SW480 (cell line): ENCODE measurements at regions not wholly inside any gene's neighbourhood (a gene's known extent, or its start where the extent isn't known, plus 50 kb on each side); places are given as distances from the start of the nearest gene placed in this dataset.

Experiments used
- DNase-seq: peaks from one replicate; pipeline ENCODE4 v3.0.0-alpha.2; 2016; ENCODE audit warnings: low spot score

DNA sequence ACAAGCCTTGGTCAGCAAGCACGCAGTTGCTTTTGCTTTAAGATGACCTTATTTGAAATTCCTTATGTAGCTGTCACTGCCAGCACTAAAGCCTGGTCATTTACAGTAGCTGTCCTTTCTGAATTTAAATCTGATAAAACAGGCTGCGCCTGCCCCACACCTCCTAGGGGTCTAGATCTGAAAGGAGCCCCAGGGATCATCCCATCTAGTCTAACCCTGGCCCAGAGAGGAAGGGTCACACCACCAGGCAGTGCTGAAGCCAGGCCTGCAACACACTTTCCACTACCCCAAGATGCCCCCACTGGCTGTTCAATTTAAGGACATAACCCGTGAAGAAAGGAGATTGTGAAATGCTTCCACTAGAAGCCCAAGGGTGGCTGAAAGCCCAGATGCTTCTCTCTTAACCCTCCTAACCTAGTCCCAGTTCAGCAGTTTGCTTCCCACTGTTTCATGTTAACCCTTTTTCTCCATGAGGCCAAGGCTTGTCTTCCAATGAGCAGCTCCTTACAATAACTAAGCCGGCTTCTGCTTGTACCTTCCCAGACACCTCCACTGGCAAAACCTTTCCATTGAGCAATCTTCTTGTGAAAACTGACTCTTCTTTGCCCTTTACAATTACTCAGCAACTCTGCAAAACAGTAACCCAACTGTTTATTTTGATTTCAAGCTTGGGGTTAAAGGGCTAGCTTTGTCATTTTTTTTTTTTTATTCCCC, 198.9 kb upstream of the LPP start:
- no peak for DNase-seq

DNA sequence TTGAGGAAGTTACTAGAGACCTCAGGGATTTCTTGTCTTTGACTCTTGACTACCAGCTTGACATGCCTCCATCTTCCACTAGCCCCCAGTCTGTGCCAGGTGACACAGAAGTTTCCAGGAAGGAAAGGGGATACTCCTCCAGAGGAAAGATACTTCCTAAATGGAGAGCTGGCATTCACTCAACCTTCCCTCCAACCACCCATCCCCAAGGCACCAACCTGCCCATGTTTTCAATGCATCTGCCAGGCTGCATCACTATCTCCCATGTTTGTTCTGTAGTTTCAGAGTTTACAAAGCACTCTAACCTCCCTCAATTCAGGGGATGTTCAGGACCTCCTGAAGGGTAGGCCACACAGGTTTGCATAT, 198.4 kb upstream of the LPP start:
- no peak for DNase-seq

DNA sequence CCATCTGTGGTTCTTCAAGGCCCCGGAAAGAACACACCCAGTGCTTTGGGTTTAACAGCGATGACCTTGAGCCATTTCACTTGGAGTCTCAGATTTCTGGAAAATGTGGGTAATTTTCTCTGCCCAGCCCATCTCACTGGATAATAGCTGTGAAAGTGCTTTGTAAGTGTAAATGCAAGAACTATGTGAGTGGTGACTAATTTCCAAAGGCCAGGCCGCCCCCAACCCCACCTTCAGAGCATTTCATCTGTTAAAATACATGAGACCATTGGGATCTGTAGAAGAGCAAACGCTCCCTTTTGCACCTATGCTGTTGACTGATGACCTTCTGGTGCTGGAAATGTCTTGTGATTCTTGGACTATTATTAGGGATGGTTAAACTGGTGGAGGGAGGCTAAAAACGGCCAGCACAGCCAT, 196.8 kb upstream of the LPP start:
- no peak for DNase-seq

GRCh38 chr3:187957582-187957981, 196.4 kb upstream of the LPP start:
- DNase-seq: no peak

GRCh38 chr3:187958432-187959003, 195.4 kb upstream of the LPP start:
- no peak for DNase-seq

DNA sequence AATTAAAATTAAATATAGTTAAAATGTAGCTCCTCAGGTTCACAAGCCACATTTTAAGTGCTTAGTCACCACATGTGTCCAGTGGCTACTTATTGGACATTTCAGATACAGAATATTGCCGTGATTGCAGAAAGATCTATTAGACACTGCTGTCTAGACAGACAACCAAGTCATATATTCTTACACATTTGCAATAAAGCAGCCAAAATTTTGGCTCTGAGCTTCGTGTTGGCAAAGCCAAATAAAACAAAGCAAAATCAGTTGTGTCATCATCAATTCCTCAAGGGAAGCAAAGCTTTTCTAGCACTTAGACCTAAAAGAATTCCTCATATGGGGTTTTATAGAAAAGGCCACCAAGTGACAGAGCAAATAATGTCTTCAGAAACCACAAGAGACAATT, 193.1 kb upstream of the LPP start:
- DNase-seq: no peak

- no peak for DNase-seq
Observed at GRCh38 chr3:187961366-187961765, 192.6 kb upstream of the LPP start.

- DNase-seq: no peak
Observed at GRCh38 chr3:187963003-187963676, 190.8 kb upstream of the LPP start.

GRCh38 chr3:187963677-187964385, 190.1 kb upstream of the LPP start:
- DNase-seq: no peak

DNA sequence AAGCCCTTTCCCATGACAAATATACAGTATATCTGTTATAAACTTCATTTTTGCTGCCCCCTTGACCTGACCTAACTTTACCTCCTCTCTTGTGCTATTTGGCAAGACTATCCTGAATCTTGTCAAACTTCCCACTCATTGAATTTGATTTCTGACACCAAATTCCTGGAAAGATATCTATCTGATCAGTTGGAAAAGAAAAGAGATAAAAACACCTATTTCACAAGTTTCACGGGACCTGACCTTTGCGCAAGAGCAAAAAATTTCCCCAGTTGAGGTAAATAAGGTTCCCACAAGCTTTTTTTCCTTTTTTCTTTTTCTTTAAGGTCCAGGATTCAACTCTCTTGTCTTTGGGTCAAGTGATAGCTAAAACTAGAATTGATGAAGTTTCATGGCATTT, 189.2 kb upstream of the LPP start:
- no peak for DNase-seq

DNA sequence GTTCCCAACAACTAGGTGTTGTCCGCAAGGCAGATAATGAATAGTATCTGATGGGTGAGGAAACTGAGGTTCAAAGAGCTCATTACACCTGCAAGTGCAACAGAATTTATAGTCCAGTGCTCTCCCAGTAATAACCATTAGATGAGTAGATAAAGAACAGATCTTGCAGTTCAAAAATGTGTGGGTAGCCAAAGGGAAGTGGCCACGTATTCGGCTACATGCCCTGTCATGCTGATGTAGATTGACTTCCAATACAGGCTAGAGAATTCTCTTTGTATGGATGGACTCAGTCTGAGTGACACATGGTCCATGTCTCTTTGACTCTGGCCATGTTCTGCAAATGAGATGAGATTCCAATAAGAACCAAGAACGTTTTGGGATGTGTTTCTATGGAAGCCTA, 187.9 kb upstream of the LPP start:
- DNase-seq: no peak

DNA sequence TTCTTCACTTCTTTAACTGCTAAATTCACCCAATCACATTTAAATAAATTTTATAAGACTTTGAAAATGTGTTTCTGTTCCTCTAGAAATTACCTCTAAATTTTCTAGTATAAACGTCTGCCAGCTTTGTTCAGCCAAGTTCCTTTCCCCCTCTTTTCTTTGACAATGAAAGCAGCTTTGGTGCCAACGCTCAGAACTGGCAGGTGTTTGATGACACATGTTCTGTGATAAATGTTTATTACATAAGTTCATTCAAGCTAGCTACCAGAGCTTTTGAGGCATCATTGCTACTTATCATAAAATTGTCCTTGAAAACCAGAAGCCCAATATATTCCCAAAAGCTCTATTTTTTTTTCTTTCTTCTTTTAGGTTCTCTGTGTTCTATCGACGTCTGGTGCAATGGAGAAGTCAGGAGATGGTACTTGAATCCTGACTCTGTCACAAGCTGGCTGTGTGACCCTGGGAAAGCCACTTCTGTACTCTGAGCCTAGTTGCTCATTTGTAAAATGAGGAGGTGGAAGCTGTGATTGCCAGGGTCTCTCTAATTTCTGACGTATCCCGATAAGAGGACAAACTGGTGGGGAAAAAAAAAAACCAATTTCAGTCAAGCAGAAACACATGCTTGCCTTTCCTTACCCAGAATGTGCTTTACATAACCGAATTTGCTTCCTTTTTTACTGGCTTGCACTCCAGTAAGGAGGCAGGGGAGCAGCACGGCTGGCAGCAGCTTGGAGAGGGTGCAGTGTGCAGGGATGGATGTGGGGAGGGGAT, 187.1 kb upstream of the LPP start:
- no peak for DNase-seq

- no peak for DNase-seq
Observed at GRCh38 chr3:187967993-187968392, 186.0 kb upstream of the LPP start.

DNA sequence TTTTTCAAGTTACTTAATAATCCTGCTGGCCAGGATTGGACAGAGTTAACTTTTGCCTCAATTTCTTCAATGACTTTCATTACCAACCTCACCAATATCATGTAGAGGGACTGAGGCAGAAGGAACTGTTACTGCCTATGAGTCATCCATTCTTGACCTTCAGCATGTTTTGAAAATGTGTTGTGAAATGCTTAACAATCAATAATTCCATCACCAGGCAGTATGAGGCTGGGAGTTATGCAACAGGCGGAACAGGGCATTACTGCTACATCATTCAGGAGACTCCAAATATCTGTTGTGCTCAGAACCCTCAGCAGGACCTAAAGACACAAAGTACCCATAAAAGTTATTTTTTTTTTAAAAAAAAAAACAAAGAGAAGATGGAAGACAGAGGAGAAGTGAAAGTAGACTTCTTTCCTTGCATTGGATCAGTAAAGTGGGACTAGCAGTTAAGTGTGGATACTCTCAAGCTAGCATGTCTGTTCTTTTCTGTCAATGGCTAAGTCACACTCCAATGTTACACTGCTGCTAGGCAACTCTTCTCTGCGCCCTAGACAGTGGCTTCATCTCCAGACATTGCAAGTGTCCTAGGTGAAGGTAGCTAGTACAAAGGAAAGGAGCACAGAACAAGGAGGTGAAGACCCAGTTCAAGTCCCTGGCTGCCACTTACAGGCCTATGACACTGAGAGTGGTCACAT, 184.9 kb upstream of the LPP start:
- DNase-seq: no peak

GRCh38 chr3:187969581-187969950, 184.4 kb upstream of the LPP start:
- DNase-seq: no peak

- no peak for DNase-seq
Observed at GRCh38 chr3:187970106-187970505, 183.9 kb upstream of the LPP start.

DNA sequence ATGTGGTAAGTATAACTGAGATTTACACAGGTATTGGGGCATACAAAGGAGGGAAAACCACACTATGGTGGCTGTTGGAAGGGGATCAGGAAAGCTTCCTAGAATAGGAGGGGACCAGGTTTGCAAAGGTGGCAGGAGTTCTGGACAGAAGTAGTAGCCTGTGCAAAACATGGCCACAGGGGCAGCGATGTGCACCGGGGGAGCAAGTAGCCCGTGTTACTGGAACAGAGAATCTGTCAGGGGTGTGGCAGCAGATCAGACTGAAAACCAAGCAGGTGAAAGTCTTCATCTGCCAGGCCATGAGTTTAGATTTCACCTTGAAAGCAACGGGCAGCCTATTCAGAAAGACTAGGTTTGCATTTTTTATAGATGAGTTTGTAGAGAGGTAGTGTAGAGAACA, 182.3 kb upstream of the LPP start:
- no peak for DNase-seq

DNA sequence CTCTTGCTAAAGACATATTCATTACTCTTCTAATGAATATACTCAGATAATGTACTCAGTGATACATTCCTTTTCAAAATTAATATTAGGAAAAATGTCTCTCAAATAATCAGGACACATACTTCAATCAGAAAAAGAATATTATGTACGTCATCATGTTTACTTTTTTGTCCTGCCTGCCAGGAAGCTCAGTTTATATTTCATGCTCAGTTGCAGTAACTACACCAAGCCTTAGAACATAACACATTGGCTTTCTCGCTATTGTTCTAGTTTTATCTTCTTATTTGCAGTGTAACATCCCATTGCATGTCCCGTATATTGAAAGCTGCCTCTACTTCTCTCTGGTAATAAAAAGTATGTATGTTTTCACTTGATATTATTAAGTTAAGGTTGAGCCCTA, 181.5 kb upstream of the LPP start:
- no peak for DNase-seq

GRCh38 chr3:187973977-187974870, 179.7 kb upstream of the LPP start:
- no peak for DNase-seq

DNA sequence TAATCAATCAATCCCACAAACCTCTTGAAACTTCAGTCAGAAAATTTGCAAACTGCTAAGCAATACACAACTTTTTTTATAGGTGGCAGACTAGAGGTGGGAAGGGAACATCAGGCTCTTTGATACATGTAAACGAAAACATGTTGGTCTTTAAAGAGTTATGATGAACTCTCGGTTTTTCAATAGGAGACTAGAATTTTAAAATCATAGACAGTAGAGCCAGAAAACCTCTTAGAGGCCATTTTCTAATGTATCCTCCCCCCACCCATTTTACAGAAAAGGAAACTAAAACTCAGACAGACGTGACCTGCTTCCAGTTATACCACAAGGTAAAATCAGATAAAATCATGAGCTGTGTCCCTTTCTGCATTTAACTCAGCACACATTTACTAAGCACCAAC, 179.1 kb upstream of the LPP start:
- DNase-seq: peak; percentile 12
